DMS 273 (cell line): ENCODE measurements at regions not wholly inside any gene's neighbourhood (a gene's known extent, or its start where the extent isn't known, plus 50 kb on each side); places are given as distances from the start of the nearest gene placed in this dataset.
"Not testable (repeated sequence)": the region's sequence is repeated elsewhere in the genome, so short reads cannot be mapped to it uniquely, and the experiment has no call there.

Experiments used
- DNase-seq: peaks from one replicate; lab custom pipeline; 2025; ENCODE audit not compliant: unreplicated experiment; lab: John Stamatoyannopoulos, UW

GRCh38 chr7:3094701-3095445, 51.2 kb upstream of the CARD11 start:
- no peak for DNase-seq

GRCh38 chr7:3097734-3098133, 54.1 kb upstream of the CARD11 start:
- DNase-seq: no peak

GRCh38 chr7:3102159-3102558, 58.5 kb upstream of the CARD11 start:
- DNase-seq: no peak

GRCh38 chr7:3103614-3104398, 60.1 kb upstream of the CARD11 start:
- no peak for DNase-seq

- DNase-seq: no peak
These were observed 62.2 kb upstream of the CARD11 start for GRCh38 chr7:3105856-3106255.

- DNase-seq: no peak
These were observed 62.7 kb upstream of the CARD11 start for GRCh38 chr7:3106361-3106826.

- DNase-seq: no peak
These were observed 63.6 kb upstream of the CARD11 start for GRCh38 chr7:3107228-3107763.

GRCh38 chr7:3107889-3108570, 64.4 kb upstream of the CARD11 start:
- DNase-seq: no peak

- no peak for DNase-seq
These were observed 65.7 kb upstream of the CARD11 start for GRCh38 chr7:3109311-3109915.

- peak; percentile 44 for DNase-seq
These were observed 68.9 kb upstream of the CARD11 start for GRCh38 chr7:3112479-3113134.

GRCh38 chr7:3114917-3115316, 71.2 kb upstream of the CARD11 start:
- no peak for DNase-seq

GRCh38 chr7:3117081-3117480, 73.4 kb upstream of the CARD11 start:
- no peak for DNase-seq

GRCh38 chr7:3117488-3118231, 74.0 kb upstream of the CARD11 start:
- DNase-seq: no peak

GRCh38 chr7:3119352-3119927, 75.8 kb upstream of the CARD11 start:
- DNase-seq: not testable (repeated sequence)

- no peak for DNase-seq
These were observed 76.3 kb upstream of the CARD11 start for GRCh38 chr7:3119963-3120362.

GRCh38 chr7:3120513-3120912, 76.8 kb upstream of the CARD11 start:
- no peak for DNase-seq

GRCh38 chr7:3128857-3129490, 85.3 kb upstream of the CARD11 start:
- no peak for DNase-seq

- no peak for DNase-seq
These were observed 90.2 kb upstream of the CARD11 start for GRCh38 chr7:3133811-3134385.

GRCh38 chr7:3134745-3135144, 91.1 kb upstream of the CARD11 start:
- DNase-seq: no peak
